Middle frontal gyrus (tissue), 1 donor: ENCODE measurements at regions not wholly inside any gene's neighbourhood (a gene's known extent, or its start where the extent isn't known, plus 50 kb on each side); places are given as distances from the start of the nearest gene placed in this dataset.

Experiments used
- DNase-seq: peaks from one replicate; pipeline ENCODE4 v3.0.0-alpha.2; 2015; ENCODE audit warnings: low spot score; ENCODE audit errors: extremely low spot score

DNA sequence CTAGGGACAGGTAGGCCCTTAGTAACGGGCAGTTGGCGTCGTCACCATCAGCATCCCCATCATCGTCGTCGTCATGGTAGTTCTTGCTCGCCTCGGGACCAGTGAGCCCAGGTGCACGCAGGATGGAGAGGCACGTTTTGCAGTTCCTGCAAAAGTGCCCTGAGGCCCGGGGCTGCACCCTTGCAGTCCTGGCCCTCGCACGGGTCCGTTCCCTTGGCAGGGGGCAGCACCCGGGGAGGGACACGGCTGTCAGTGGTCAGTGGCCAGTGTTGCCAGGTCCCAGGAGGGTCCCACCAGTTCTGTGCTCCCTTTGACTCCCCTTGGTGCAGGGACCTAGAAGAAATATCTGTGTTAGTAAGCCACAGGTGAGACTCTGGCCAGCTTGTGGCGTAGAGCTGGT is 243.9 kb upstream of the CIBAR2 start:
- DNase-seq: no peak

DNA sequence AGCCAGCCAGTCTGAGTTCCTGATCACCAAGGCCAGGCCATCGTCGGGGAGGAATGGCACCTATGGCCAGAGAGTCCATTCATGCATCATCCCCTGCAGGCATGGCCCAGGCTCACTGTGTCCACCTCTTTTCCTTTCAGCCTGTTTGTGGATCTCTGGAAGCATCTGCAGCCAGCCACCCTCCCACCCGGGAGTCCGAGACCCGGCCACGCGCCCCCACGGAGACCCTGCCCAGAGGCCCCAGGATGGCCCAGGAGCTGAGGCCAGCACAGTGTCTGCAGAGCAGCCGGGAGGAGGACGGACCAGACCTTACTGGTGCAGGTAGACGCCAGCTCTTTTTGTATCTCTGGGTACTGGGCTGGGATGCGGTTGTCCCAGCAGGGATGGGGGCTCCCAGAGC is 245.1 kb upstream of the CIBAR2 start:
- DNase-seq: no peak

DNA sequence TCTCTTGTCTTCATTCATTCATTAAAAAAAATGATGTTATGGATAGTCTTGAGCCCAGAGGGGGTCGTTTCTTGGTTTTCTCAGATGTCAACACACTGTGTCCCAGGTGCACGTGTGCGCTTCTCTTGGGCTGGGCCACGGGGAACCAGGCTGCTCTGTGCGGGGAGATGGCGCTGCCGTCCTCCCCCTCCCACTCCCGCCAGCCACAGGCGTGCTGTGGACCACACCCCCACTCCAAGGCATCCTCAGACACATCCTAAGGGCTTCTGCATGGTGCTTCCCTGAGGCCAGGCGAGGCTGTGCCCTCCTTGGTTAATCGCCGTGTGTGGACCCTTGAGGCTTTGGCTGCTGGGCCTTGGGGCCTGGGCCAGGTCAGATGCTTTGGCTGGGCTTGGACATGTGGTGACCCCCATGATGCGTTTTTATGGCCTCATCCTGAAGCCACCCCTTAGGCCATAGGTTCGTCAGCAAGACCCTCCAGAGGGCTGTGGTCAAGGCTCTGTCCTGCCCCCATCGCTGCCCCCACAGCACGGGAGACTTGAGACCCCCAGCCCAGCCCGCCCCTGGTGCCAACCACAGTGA is 245.7 kb upstream of the CIBAR2 start:
- no peak for DNase-seq

DNA sequence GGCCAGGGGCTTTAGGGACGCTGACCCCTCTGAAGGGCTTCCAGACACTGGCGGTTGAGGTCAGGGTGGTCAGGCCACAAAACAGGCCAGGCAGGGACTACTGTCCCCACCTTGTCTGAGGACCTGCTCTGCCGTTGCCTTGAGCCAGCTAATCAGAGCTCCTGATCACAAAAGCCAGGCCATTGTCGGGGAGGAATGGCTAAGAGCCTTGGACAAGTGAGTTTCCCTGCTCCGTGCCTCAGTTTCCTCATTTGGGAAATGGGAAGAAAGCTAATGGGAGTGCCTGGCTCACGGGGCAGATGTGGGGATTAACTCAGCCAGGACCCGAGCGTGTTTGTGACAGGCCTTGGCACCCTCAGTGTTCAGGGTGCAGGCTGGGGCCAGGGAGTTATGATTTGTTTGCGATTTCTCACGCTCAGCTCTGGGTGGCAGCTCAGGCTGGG is 246.5 kb upstream of the CIBAR2 start:
- DNase-seq: no peak

DNA sequence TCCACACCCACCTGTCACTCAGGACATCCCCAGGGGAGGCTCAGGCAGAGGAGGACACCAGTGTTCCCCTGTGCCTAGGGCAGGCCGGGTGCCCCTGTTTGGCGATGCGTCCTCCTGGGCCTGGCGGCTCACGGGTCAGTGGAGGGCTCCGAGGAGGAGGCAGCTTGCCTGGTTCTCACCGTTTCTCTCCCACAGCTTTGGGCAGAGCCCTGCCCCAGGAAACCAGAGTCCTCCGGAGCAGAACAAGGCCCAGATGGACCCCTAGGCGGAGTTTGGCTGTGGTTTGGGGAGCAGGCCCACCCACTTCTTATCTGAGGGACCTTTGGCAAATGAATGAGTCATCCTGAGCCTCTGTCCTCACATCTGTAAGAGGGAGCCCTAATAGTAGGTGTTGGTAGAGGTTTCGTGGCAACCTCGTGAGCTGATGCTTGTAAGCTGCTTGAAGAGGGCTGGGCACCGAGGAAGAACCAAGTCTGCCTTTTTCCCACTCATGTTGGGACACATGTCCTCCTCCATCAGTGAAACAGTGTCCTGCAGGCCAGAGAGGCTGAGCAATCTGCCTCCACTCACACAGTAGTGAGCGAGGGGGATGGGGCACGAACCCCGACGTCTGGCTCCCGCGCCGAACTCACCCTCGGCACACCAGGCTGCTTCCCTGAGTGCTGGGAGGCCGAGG is 247.0 kb upstream of the CIBAR2 start:
- DNase-seq: no peak

DNA sequence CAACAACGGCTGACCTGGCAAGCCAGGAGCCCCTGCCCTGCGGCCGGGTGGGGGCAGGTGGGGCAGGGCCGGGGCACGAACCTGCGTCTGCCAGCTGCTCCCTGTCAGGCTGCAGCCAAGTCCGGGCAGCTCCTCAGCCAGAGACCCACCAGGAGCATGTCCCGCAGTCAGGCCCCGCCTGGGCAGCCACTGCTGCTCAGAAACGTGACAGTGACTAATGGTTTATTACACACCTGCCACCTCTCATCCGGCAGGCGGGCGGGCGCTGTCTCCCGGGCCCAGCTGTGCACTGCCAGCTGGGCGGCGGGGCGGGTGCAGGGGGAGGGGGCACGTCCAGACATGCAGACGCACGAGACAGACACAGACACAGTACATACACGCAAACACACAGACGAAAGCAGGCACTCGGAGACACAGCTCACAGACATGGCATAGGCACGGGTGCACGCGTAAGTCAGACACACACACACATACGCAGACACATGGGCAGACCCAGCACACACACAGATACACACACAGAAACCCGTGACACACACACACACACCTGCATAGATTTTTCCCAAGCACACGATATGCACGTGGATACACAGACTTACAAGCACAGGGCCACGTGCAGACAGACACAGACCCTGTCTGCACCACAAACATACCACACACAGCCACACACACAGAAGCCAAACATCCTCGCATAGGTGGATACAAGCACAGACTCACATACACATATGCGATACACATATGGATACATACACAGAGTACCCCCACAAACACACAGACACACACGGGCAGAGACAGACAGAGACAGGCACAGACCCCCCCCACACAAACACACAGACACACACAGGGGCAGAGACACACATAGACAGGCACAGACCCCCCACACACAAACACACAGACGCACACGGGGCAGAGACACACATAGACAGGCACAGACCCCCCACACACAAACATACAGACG is 248.3 kb upstream of the CIBAR2 start:
- no peak for DNase-seq

DNA sequence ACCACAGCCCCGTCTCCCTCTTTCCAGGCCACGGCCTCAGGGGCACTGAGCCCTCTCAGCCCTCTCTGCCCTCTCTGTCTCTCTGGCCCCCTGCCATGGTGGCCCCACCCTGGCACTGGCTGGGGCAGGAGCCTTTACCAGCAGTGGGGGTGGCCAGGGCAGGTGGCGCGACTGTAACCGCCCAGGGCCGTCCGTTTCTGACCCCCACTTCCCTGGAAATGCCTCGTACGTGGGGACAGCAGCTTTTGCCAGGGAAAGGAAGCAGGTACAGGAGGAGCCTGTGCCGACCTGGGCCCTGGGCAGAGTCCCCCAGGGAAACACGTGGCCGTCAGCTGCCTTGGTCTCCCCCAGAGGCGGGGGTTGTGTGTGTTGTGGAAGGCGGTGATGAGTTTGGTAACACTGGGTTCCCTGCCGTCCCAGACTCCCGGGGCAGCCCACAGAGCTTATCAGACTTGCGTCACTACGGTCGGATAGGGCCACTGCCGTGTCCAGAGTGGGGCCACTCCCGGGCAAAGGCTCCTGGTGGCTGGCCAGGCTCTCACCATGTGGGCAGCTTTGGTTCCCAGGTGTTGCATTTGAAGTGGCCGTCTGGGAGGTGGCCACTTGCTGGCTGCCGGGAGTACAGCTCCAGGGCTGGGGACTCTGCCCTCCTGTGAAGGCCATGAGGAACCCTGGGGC is 249.3 kb upstream of the CIBAR2 start:
- DNase-seq: no peak

DNA sequence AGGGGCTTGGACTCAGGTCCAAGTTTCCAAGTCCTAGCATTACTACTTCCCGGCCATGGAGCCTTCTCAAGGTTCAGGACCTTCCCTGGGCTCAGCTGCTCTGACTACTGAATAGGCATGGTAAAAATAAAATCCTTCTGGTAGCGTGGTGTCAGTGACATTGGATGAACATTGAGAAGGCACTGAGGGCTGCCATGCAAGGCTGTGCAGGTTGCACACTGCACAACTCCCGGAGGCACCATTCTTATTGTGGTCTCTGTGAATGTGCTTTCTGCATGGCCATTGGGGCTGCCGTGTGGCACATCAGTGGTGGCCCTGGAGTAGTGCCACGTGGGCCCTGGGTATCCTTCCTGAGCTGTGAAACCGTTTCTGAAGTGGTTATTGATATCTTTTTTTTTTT is 250.2 kb upstream of the CIBAR2 start:
- DNase-seq: no peak

DNA sequence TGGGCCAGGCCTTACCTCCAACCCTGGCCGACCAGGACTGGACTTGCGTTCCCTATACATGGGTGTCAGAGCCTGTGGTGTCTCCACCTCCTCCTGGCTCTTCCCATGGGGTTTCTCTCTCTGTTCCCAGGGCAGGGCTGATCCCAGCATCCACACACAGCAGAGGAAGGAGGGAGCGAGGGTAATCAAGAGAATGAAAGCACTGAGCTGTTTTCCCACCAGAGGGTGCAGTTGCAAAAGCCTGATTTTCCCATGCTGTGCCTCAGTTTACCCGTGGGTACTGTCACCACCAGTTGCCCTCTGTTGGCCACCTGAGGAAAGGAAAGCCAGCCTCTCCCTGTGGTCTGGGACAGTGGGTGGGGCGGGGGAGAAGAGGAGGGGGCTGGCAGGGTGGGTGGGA is 249.7 kb upstream of the GSE1 start:
- DNase-seq: no peak

DNA sequence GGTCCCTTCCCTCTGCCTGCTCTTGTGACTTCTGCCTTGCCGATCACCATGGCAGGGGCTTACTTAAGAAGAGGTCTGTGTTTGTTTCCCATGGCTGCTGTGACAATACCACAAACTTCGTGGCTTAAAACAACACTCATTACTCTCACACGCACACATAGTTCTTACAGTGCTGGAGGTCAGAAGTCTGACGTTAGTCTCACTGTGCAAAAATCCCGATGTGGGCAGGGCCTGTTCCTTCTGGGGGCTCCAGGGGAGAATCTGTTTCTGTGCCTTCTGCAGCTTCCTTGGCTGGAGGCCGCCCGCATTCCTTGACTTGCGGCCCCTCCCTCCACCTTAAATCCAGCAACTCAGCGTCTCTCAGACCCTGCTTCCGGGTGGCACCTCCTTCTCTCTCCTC is 249.2 kb upstream of the GSE1 start:
- DNase-seq: no peak

DNA sequence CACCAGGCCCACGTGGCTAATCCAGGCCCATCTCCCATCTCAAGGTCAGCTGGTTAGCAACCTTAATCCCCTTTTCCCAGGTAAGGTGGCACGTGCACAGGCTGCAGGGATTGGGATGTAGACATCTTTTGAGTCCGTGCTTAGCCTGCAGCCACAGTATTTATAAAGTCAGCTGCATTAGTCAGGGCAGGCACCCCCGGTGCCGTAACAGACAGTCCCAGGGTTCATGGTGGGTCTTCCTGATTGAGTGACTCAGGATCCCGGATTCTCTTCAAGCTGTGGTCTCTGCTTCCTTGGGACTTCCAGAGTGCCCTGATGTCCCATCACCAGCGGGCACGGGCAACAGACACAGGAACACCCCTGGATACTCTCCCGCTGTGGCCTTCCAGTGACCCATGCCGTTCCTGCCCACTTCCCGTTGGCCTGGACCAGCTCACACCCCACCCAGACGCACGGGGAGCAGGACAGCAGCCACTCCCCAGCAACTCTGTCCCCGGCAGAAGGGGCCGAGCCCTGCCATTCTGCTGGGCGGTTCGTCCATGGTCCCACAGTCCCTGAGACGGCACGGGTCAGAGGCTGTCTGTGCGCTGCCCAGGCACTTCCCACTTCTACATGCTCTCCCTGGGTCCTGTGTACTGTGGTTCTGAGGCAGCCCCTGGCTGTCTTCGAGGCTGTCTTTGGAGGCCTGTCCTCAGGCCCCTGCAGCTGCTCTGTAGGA is 248.6 kb upstream of the GSE1 start:
- no peak for DNase-seq

DNA sequence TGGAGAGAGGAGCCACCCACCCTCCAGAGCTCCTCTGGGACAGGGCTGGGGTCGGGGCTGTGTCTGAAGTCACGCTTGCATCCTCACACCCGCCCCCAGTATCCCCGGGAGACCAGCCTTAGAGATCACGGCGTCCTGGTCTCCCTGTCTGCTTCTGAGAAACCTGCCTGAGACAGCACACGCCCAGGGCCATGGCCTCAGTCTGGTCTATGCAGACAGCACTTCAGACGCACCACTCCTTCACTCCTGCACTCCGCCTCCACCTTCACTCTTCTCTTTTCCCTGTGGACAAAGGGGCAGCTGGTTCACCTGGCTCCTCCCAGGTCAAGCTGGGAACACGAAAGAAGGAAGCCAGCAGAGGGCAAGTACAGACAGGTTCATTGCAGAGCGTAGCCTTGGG is 248.0 kb upstream of the GSE1 start:
- DNase-seq: no peak

DNA sequence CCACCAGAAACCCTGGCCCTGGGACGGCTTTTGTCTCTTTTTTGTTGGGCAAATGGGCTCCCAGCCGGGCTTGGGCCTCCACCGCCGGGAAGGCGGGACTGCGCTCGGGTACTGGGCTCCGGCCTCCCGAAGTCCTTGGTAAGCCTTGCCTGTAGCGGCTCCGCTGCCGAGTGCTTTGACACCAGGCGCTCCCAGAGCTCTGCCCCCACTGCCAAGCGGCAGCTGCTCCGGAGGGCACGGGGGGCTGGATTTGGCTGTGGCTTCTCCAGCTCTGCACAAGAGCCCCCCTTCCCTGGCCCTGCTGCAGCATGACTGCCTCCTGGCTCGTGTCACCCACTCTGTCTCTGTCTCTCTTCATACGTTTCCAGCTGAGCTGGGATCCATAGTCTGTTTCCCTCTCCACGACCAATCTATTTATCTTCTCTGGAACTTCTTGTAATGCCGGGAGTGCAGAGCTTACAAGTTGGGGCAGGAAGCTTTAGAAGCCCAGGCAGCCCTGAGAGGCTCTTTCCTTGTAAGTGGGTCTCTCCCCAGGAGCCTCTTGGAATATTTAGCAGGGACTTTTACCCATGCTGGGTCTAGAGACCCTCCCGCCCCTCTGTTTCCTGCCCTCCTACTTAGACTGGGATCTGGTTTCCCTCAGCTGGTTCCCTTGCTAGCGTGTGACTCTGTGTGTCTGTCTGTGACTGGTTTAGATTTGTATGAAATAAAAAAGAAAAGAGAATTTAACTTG is 246.9 kb upstream of the GSE1 start:
- no peak for DNase-seq

DNA sequence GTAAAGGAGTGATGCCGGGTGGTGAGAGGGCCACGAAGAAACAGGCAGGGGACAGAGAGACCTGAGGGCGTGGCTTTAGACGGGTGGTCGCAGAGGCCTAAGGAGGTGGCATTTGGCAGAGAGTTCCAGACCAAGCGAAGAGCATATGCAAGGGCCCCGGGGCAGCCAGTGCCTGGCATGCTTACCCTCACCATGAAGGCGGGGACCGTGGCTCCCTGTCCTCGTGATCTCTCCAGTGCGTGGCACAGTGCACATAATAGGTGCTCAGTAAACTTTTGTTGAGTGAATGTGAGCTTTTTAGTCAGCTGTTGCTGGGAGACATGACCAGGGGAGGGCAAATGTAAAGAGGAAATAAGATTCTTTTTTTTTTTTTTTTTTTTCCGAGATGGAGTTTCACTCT is 245.6 kb upstream of the GSE1 start:
- DNase-seq: no peak

DNA sequence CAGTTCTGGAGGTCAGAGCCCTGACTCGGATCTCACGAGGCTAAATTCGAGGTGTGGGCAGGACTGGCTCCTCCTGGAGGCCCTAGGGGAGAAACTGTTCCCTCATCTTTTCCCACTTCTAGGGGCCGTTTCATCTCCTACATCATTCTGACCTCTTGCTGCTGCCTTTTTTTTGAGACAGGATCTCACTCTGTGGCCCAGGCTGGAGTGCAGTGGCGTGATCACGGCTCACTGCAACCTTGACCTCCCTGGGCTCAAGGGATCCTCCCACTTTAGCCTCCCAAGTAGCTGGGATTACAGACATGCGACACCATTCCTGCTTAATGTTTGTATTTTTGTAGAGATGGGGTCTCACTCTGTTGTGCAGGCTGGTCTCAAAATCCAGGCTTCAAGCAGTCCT is 244.1 kb upstream of the GSE1 start:
- no peak for DNase-seq

DNA sequence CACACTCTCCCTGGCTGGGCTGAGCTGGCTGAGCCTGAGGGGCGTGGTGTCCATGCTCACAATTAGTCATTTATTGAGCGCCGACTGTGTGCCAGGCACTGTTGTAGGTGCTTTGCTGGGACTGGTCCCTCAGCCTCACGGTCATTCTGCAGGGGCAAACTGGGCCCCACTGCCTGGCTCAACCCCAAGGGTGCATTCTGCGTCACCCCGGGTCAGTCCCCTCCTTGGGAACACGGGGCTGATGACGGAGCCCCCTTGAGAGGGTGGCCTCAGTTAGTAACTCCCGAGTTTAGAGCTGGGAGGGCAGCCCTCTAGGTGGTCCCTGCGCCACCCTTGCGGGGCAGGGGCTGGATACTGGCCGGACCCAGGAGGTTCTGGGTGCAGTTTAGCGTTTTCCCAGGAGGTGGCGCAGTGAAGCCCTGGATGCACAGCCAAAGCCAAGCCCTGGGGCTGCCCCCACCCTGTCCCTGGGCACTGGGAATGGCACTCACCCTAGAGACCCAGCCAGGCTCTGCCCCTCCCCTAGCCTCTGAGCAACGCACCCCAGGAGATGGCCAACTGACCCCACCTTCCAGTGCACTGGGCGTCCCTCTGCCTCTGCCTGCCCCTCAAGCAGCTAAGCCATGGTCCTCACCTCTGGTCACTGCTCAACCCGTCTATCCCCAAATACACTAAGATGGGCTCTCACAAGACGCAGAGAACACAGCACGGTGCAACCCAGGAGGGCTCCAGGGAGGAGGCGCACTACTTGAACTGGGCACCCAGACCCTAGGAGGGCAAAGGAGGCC is 243.2 kb upstream of the GSE1 start:
- DNase-seq: no peak

DNA sequence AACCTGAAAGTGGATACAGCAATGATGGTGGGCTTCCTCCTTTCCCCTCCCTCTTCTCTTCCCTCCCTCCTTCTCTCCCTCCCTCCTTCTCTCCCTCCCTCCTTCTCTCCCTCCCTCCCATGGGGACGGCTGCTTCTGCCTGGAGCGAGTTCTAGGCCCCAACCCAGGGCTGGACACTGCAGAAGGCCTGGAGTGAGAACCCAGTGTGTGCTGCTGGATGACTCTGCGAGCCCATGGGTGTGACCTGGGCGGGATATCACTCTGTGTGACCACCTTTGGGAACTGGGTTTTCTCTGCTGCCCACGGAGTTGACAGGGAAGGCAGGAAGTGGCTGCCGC is 242.6 kb upstream of the GSE1 start:
- DNase-seq: no peak

DNA sequence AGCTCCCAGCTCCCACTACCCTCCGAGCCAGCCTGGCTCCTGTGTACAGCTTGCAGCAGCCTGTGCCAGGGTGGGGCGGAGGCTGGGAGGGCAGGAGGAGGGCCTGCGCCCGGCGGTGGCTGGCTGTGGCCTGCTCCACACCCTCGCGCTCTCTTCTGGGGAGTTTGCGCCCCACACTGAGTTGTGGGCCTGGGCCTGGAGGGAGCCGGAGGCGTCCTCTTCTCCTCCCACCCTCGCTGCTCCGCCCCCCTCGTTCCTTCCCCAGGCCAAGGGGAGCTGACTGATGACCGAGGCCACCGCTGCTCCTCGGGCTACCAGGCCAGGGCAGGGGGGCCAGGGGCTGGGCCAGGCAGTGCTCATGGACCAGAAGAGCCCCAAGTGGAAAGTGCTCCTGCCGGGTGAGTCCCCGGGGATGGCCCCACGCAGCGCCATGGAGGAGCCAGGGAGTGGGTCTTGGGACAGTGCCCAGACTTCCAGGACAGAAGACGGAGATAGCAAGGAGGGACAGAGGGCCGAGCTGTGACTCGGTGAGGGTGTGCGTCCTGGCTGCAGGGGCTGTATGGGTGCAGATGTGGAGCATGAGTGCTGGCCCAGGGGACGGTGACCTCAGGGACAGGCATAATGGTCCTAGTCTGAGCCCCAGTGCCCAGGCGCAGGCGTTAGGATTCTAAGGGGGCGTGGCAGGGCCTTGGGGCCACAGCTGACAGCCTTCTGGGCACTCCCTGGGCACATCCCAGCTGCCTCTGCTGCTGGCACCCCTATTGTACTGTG is 242.1 kb upstream of the GSE1 start:
- no peak for DNase-seq

DNA sequence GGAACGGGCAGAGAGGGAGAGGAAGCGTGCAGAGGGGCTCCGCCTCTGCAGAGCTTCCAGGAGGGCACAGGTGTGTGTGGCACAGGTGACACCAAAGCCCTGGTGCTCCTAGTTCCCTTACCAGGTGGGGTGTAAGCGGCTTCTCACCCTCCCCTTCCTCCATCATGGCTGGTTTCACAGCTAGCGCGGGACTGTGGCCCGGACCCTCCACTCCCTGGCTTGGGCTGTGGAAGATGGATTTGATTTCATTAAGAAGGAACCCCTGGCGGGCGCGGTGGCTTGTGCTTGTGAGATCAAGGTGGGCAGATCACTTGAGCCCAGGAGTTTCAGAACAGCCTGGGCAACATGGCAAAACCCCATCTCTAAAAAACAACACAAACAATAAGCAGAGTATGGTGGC is 241.2 kb upstream of the GSE1 start:
- DNase-seq: no peak
